HepG2 (cell line): ENCODE measurements at regions not wholly inside any gene's neighbourhood (a gene's known extent, or its start where the extent isn't known, plus 50 kb on each side); places are given as distances from the start of the nearest gene placed in this dataset.

Experiments used
- ATAC-seq: fragments of 200-7000 bp; cut with Tn5 transposase; 3 replicates; pipeline ENCODE4 v1.9.1; 2020; ENCODE audit warnings: mild to moderate bottlenecking, moderate library complexity
- BruUV-seq: library from RNA; stranded (reverse); fragments of 400-500 nt; replicated peaks from 2 replicates; lab custom pipeline; 2021; lab: Mats Ljungman, UMichigan
- CTCF ChIA-PET: fragments of 300-600 bp; formaldehyde crosslinking; extraction: SDS; loops from one replicate; lab custom pipeline; 2021; ENCODE audit warnings: low total read pairs, inconsistent platforms, low intra/inter-chr PET ratio; lab: Yijun Ruan, JAX
- POLR2A ChIA-PET: fragments of 350-600 bp; sonication (Branson Sonifier 250); formaldehyde crosslinking; loops from one replicate; lab custom pipeline; 2020; ENCODE audit warnings: antibody characterized with exemption, inconsistent platforms; lab: Yijun Ruan, JAX
- DNase-seq: peaks from one replicate; pipeline ENCODE4 v3.0.0-alpha.2; 2015; ENCODE audit warnings: low spot score
- FAIRE-seq: peaks from 3 replicates; lab custom pipeline; 2011; peaks lifted over from hg19 to GRCh38; lab: Jason Lieb, UNC
- H2AFZ ChIP-seq: one replicate; pipeline ENCODE4 v1.6.1; 2011; ENCODE audit warnings: low read length, inconsistent platforms
- H3K27ac ChIP-seq: fragments of 300-600 bp; 3 replicates; pipeline ENCODE4 v1.8.0; 2011; ENCODE audit warnings: mixed run types, mild to moderate bottlenecking, mixed read lengths, low read length, inconsistent platforms; ENCODE audit not compliant: insufficient read depth; ENCODE audit errors: extremely low read length
- H3K27me3 ChIP-seq, 2 experiments: fragments of 200-600 bp in 1 of 2; 2 replicates in 1 of 2; 3 replicates in 1 of 2; pipeline versions ENCODE4 v1.6.0 to v1.8.0; 2011; ENCODE audit warnings: low read length in 2 of 2, mild to moderate bottlenecking in 2 of 2, moderate library complexity in 2 of 2, inconsistent platforms in 1 of 2; ENCODE audit not compliant: insufficient read depth in 2 of 2, control insufficient read depth in 1 of 2
- H3K36me3 ChIP-seq, 2 experiments: fragments of 200-600 bp in 1 of 2; replicated peaks in 1 of 2; 2 replicates in 1 of 2; 3 replicates in 1 of 2; pipeline versions ENCODE4 v1.5.1 to v1.8.0; 2011; ENCODE audit warnings: low read length in 2 of 2, inconsistent platforms in 1 of 2; ENCODE audit not compliant: insufficient read depth in 2 of 2, control insufficient read depth in 1 of 2
- H3K4me1 ChIP-seq: 2 replicates; pipeline ENCODE4 v1.5.1; 2012; ENCODE audit warnings: low read length, inconsistent platforms; ENCODE audit not compliant: insufficient read depth
- H3K4me2 ChIP-seq: 2 replicates; pipeline ENCODE4 v1.6.0; 2011; ENCODE audit warnings: low read depth, low read length, inconsistent platforms
- H3K4me3 ChIP-seq, 3 experiments: fragments of 200-600 bp in 1 of 3; sonication (generic), shearing (Covaris generic) in 1 of 3; replicated peaks in 1 of 3; 2 replicates each; pipeline ENCODE4 v1.5.1; 2011 to 2016; ENCODE audit warnings: low read length in 3 of 3, inconsistent platforms in 2 of 3, low read depth in 2 of 3, mild to moderate bottlenecking in 2 of 3, control low read depth in 1 of 3, mixed read lengths in 1 of 3; ENCODE audit not compliant: insufficient read depth in 1 of 3
- H3K79me2 ChIP-seq: one replicate; pipeline ENCODE4 v1.6.1; 2011; ENCODE audit warnings: low read length, inconsistent platforms; ENCODE audit not compliant: insufficient read depth
- H3K9ac ChIP-seq: 2 replicates; pipeline ENCODE4 v1.6.0; 2011; ENCODE audit warnings: mild to moderate bottlenecking, low read depth, low read length, inconsistent platforms; ENCODE audit not compliant: insufficient read depth
- H3K9me3 ChIP-seq: 2 replicates; pipeline ENCODE4 v1.5.1; 2012; ENCODE audit warnings: mild to moderate bottlenecking, low read length
- H4K20me1 ChIP-seq: 2 replicates; pipeline ENCODE4 v1.6.0; 2011; ENCODE audit warnings: inconsistent platforms, mild to moderate bottlenecking, low read length, moderate library complexity; ENCODE audit not compliant: insufficient read depth
- ATF7-NPFF ChIP-seq: sonication (generic); formaldehyde crosslinking; IDR thresholded peaks from 2 replicates; pipeline ENCODE4 v1.8.1; 2023; ENCODE audit warnings: mild to moderate bottlenecking, low read depth, missing genetic modification reagents, moderate library complexity
- CHD4 ChIP-seq: fragments of 200-600 bp; sonication (generic); IDR thresholded peaks from 2 replicates; pipeline ENCODE4 v1.7.0; 2017; ENCODE audit warnings: mild to moderate bottlenecking, low read length, borderline replicate concordance
- KDM5B ChIP-seq: sonication (generic); formaldehyde crosslinking; IDR thresholded peaks from 2 replicates; pipeline ENCODE4 v1.4.0; 2020; ENCODE audit warnings: missing genetic modification reagents, mild to moderate bottlenecking, borderline replicate concordance
- LRRFIP1 ChIP-seq: sonication (generic); formaldehyde crosslinking; conservative IDR thresholded peaks from 2 replicates; pipeline ENCODE4 v1.4.0; 2020; ENCODE audit warnings: missing genetic modification reagents
- NCOA2 ChIP-seq: sonication (generic); formaldehyde crosslinking; IDR thresholded peaks from 2 replicates; pipeline ENCODE4 v1.8.0; 2022; ENCODE audit warnings: inconsistent platforms
- PATZ1 ChIP-seq: sonication (generic); formaldehyde crosslinking; IDR thresholded peaks from 2 replicates; pipeline ENCODE4 v1.4.0; 2020; ENCODE audit warnings: missing genetic modification reagents
- PRPF4 ChIP-seq: fragments of 200-400 bp; formaldehyde crosslinking; IDR thresholded peaks from 2 replicates; pipeline ENCODE4 v1.6.1; 2016; ENCODE audit warnings: low read length, low read depth; ENCODE audit not compliant: poor library complexity, severe bottlenecking
- TOPORS ChIP-seq: sonication (generic); formaldehyde crosslinking; IDR thresholded peaks from 2 replicates; pipeline ENCODE4 v1.8.0; 2023; ENCODE audit warnings: mild to moderate bottlenecking, missing genetic modification reagents
- YEATS4 ChIP-seq: sonication (generic); formaldehyde crosslinking; IDR thresholded peaks from 2 replicates; pipeline ENCODE4 v1.4.0; 2020; ENCODE audit warnings: missing genetic modification reagents, borderline replicate concordance
- ZNF224 ChIP-seq: sonication (generic); formaldehyde crosslinking; IDR thresholded peaks from 2 replicates; pipeline ENCODE4 v1.5.0; 2020; ENCODE audit warnings: mild to moderate bottlenecking, missing genetic modification reagents
- ZNF335 ChIP-seq: sonication (generic); formaldehyde crosslinking; IDR thresholded peaks from 2 replicates; pipeline ENCODE4 v1.4.0; 2020; ENCODE audit warnings: missing genetic modification reagents
- ZNF761 ChIP-seq: sonication (generic); formaldehyde crosslinking; conservative IDR thresholded peaks from 2 replicates; pipeline ENCODE4 v1.4.0; 2020; ENCODE audit warnings: mild to moderate bottlenecking, missing genetic modification reagents
- ZNF770 ChIP-seq: sonication (generic); formaldehyde crosslinking; IDR thresholded peaks from 2 replicates; pipeline ENCODE4 v1.5.0; 2020; ENCODE audit warnings: mild to moderate bottlenecking, missing genetic modification reagents
- WGBS: methylation state at CpG from one replicate; pipeline ENCODE4 v1.1.6; 2017; ENCODE audit warnings: low lambda C conversion rate; 5-methylcytosine and 5-hydroxymethylcytosine counted together
- in situ Hi-C: cut with HindIII; loops from 2 replicates; pipeline ENCODE4 v1.10.0; 2017; ENCODE audit warnings: low pct_unique_long_range_greater_than_20kb; ENCODE audit not compliant: extremely low pct_ligation_motif_present
- intact Hi-C: fragments of 100-400 bp; cut with micrococcal nuclease; formaldehyde crosslinking; loops from one replicate; pipeline ENCODE4 v1.10.0; 2022; ENCODE audit not compliant: unreplicated experiment

GRCh38 chr21:17454315-17455027 is 58.4 kb upstream of the CXADR start (continued):
- TF ChIP-seq KDM5B (peak; percentile 58; the same call in 1 of the 2 replicates), PATZ1 (CRISPR knock-in tag) (peak; percentile 43; the same call in 1 of the 2 replicates)

GRCh38 chr21:17455028-17455353 is 57.9 kb upstream of the CXADR start:
- Histone ChIP-seq H3K79me2 (no peaks in the 10 kb centered on the region), H4K20me1 (no peaks in the 10 kb centered on the region), H2AFZ (no peak overlapping the region), H3K9me3 (no peaks in the 10 kb centered on the region), H3K27me3 (no peaks in the 10 kb centered on the region), H3K9ac (peak overlapping the region; percentile 79), H3K36me3 (no peaks in the 10 kb centered on the region), H3K4me1 (peaks cover 42% of the 10 kb centered on the region), H3K4me2 (peak overlapping the region; percentile 92), H3K27ac (peak overlapping the region; percentile 83), H3K4me3 (peak overlapping the region; percentile 54 to 78 (median 73))
- WGBS, result 2% methylated on average over 4 of the region's 4 CpGs
- intact Hi-C loops (loop anchor here (1.0 kb wide), 1 partner anchor 57 kb away; no protein-coding TSS in a partner anchor), in situ Hi-C loops (no loop called here)
- ChIA-PET CTCF (no interaction called here), POLR2A (interaction anchor here (0.6 to 2.6 kb wide), 7 partner anchors 12 to 95 kb away, joined by 3 to 18 read pairs (median 5); partner anchors contain the start of gene CXADR)
- BruUV-seq, result no TSS peak
- FAIRE-seq (no peak), ATAC-seq (peak; percentile 29), DNase-seq (no peak)
- TF ChIP-seq CHD4 (no peak), PRPF4 (no peak), ATF7-NPFF (CRISPR knock-in tag) (no peak), ZNF224 (CRISPR knock-in tag) (no peak), YEATS4 (CRISPR knock-in tag) (peak; percentile 10; the same call in 1 of the 2 replicates), ZNF761 (CRISPR knock-in tag) (0 out of 2 replicates have a peak, but pooled peaks have one; percentile 3), LRRFIP1 (CRISPR knock-in tag) (no peak), TOPORS (CRISPR knock-in tag) (0 out of 2 replicates have a peak, but pooled peaks have one; percentile 4), ZNF770 (CRISPR knock-in tag) (peak; percentile 99), ZNF335 (no peak), NCOA2 (0 out of 2 replicates have a peak, but pooled peaks have one; percentile 4)
